Mucosa of stomach (tissue), 1 donor: ENCODE measurements at regions not wholly inside any gene's neighbourhood (a gene's known extent, or its start where the extent isn't known, plus 50 kb on each side); places are given as distances from the start of the nearest gene placed in this dataset.
"Not testable (repeated sequence)": the region's sequence is repeated elsewhere in the genome, so short reads cannot be mapped to it uniquely, and the experiment has no call there.

Experiments
- H3K27me3 ChIP-seq: one replicate; pipeline ENCODE4 v1.7.0; 2013; ENCODE audit warnings: mild to moderate bottlenecking, low read length; ENCODE audit not compliant: control insufficient read depth, insufficient read depth
- H3K36me3 ChIP-seq: one replicate; pipeline ENCODE4 v1.7.0; 2013; ENCODE audit warnings: low read length; ENCODE audit not compliant: control insufficient read depth, insufficient read depth
- H3K4me1 ChIP-seq: one replicate; pipeline ENCODE4 v1.7.0; 2013; ENCODE audit warnings: mild to moderate bottlenecking, low read length; ENCODE audit not compliant: control insufficient read depth, insufficient read depth
- H3K4me3 ChIP-seq: one replicate; pipeline ENCODE4 v1.7.0; 2013; ENCODE audit warnings: low read length
- H3K9ac ChIP-seq: one replicate; pipeline ENCODE4 v1.7.0; 2013; ENCODE audit warnings: mild to moderate bottlenecking, low read length, moderate library complexity
- H3K9me3 ChIP-seq: one replicate; pipeline ENCODE4 v1.7.0; 2013; ENCODE audit warnings: mild to moderate bottlenecking, low read length, moderate library complexity; ENCODE audit not compliant: control insufficient read depth
- donor health status: Pancreatic carcinoma.

DNA sequence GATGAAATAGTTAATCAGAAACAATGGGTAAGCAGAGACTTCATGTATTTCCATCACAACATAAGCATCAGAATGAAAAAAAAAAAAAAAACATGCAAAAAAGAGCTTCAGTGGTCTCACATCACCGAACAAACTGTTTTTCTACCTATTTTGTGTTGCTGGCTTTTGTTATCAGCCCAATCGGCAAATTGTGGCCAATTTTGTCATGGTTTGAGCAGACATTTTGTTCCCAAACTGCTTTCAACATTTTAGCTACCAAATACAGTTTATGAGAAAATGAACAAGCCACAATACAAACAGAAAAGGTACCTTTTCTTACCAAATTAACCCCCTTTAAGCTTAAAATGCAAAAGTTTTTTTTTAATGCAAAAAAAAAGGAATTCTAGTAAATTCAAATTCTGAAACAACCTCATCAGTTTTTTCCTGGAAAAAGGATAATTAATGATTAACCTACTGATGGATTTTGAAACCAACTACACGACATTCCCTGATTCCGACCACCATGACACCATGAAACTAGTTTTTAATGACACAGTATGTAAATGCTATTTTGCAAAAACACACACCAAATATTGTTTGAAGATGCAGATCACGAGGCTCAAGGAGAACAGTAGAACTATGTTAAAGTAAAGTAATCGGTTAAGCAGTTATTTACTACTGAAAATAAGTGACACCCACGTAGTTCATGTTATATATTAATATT lies 316.7 kb downstream of the BCL2L11 start:
- H3K4me1 ChIP-seq, H3K9ac ChIP-seq, H3K4me3 ChIP-seq, H3K36me3 ChIP-seq, H3K9me3 ChIP-seq, H3K27me3 ChIP-seq: not testable (repeated sequence)

DNA sequence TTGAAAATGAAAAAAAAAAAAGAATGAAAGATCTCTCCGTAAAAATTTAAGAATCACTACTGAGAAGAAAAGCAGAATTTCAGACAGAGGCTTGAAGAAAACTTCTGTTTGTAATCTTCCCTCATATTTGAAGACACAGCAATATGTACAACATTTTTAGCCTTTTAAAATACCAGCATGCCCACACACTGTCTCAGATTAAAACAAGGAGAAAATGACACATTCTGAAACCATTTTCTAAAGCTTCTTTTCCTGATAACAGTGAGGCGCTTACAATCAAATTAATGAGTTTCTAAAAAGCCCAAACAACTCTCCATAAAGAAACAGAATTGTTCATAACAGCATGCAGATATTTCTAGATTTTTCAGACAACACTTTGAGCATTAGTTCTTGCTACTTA lies 317.4 kb downstream of the BCL2L11 start:
- not testable (repeated sequence) for H3K9me3 ChIP-seq, H3K4me1 ChIP-seq, H3K4me3 ChIP-seq

DNA sequence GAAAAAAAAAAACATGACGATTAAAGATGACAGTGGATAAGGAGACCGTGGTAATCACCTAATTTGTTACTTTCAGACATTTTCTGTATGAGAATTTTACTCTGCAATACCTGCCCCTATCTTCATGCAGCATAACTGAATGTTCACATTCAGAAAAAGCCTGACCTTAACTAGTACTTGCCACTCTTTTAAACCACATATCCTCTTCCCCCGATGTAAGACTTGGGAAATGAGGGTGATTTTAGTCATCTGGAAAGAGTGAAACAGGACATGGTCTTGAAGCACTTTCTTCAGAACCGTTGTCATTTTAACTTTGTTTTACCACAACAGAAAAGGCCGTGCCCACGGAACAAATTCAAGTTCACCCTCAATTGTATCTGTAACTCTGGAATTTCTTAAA lies 318.5 kb downstream of the BCL2L11 start:
- H3K36me3 ChIP-seq, H3K4me1 ChIP-seq, H3K9me3 ChIP-seq, H3K9ac ChIP-seq, H3K4me3 ChIP-seq, H3K27me3 ChIP-seq: not testable (repeated sequence)

More for the DNA sequence above, 317.4 kb downstream of the BCL2L11 start:
- not testable (repeated sequence) for H3K9ac ChIP-seq, H3K27me3 ChIP-seq, H3K36me3 ChIP-seq

DNA sequence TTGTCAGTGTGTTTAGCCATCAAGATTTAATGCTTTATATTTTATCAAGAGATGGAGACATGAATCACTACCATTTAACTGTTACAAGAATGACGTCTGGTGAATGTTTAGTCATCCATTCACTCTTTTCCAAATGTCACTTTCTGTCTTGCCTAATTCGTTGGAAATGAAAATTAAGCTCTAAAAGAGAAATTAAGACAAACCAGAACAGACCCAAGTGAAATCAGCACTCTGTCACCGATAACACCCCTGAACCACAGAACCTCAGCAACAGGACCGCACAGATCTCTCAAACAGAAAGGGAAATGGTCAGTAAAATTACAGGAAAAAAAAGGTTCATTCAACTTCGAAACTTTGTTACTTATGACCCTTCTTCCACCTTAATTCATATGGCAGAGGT lies 320.9 kb downstream of the BCL2L11 start:
- not testable (repeated sequence) for H3K36me3 ChIP-seq, H3K9ac ChIP-seq, H3K4me3 ChIP-seq, H3K27me3 ChIP-seq, H3K9me3 ChIP-seq, H3K4me1 ChIP-seq

DNA sequence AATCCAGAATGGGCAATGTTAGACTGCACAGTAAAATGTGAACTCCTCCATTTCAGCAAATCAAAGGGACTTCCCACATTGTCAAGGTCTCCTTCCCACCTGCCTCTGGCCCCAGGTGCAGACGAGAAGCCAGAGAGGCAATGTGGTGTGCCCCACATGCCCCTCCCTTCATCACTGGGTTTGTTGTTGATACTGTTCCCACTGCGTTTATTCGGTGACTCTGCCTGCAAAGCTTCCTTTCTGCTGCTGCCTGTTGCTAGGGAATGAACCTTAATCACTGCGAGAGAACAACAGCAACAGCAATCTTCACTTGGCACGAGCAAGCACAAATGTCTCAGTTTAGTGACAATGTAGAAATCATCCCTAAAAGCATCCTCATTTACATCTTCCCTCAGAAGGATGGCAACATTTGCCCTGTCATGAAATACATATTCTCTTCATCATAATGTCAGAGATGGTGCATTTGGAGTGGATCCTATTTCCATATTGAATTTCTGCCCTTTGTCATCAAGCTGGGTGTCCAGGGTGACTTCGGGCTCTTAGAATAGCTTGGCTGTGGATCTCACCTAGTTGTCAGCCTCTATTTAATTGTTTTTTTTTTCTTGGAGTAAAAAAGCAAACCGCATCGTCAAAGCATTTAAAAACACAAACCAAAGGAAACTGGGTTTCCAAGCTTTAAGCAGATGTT lies 322.2 kb downstream of the BCL2L11 start:
- not testable (repeated sequence) for H3K4me1 ChIP-seq, H3K27me3 ChIP-seq, H3K9me3 ChIP-seq, H3K36me3 ChIP-seq, H3K9ac ChIP-seq, H3K4me3 ChIP-seq

DNA sequence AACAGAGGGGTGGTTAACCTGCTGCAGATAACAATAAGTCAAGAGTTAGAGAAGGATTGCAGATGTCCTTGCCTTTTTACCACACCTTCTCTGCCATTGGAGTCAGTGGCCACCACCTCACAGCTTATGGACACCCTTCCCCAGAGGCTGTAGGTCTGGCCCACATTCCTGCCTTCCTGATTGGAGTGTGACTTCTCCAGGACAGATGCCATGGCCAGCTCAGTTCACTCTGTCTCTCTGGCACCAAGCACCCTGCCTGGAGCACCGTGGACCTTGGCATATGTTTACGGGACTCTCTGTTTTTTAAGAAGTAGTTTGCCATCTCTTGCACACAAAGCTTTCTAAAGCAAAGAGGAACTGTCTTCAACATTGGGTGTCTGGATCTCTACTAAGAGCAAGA lies 323.8 kb downstream of the BCL2L11 start:
- H3K9ac ChIP-seq, H3K36me3 ChIP-seq, H3K4me1 ChIP-seq, H3K9me3 ChIP-seq, H3K4me3 ChIP-seq, H3K27me3 ChIP-seq: not testable (repeated sequence)

DNA sequence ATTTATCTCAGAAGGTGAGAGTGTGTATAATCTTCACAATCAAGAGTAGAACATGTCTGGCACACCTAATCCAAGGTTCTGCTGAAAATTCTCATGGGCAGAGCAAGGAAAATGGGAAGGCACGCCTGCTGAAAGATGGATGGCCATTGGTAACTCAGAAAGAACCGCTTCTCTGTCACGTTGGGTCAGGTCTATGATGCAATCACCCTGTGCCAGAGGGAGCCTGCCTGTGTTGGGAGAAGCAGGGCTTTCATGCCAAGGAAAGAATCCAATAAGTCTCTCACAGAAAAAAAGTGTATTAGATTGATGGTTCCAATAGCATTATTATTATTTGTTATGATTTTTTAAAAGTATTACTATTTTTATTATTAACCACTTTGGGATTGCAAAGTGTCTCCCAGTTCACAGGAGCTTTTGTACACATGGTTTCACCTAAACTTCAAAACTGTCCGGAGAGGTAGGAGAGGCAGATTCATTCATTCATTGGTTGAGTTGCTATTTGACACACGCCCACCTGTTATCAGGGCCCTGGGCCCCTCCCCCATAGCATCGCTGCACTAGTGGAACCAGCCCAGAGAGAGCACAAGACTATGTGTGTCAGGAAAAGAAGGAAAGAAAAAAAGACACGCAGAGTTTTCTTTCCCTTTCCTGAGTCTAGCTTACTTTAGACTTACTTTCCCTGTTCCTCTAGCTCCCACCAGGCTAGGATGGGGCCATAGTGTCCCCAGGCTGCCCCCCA lies 324.6 kb downstream of the BCL2L11 start:
- not testable (repeated sequence) for H3K36me3 ChIP-seq, H3K9ac ChIP-seq, H3K27me3 ChIP-seq, H3K9me3 ChIP-seq, H3K4me3 ChIP-seq, H3K4me1 ChIP-seq

DNA sequence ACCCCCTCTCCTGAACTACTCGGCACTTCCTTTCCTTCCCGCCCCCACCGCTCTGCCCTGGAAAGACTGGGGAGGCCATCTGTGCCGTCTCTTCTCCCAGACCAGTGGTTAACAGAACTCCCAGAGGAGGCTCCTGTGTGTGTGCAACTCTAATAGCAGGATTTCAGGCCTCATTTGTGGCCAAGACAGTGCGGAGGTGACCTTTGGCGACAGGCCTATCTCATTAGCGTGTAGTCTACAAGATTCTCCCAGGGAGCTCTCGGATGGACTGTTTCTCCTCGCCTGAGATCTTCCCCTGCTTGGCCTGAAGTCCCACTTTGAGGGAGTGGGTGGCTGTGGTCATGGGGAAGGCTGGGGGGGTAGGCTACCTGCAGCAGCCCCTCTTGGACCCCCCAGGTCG lies 325.2 kb downstream of the BCL2L11 start:
- H3K4me3 ChIP-seq, H3K4me1 ChIP-seq, H3K9me3 ChIP-seq, H3K36me3 ChIP-seq, H3K27me3 ChIP-seq, H3K9ac ChIP-seq: not testable (repeated sequence)

DNA sequence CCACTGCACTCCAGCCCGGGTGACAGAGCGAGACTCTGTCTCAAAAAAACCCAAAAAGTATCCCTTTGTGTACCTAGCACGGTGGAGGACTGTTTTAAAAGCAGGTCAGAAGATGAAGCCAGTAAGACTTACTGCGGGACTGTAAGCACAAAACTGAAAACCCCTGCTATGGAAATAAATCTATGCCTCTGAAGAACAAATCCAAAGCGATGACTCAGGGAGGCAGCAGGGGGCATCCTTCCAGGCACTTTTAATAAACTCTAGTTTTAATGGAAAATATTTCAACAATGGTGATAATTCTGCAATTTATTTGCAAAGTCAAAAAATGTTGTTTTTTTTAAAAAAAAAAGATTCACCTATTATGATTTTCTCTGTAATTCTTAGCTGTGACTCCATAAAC lies 326.8 kb downstream of the BCL2L11 start:
- H3K27me3 ChIP-seq, H3K36me3 ChIP-seq, H3K4me1 ChIP-seq, H3K9ac ChIP-seq, H3K9me3 ChIP-seq, H3K4me3 ChIP-seq: not testable (repeated sequence)

DNA sequence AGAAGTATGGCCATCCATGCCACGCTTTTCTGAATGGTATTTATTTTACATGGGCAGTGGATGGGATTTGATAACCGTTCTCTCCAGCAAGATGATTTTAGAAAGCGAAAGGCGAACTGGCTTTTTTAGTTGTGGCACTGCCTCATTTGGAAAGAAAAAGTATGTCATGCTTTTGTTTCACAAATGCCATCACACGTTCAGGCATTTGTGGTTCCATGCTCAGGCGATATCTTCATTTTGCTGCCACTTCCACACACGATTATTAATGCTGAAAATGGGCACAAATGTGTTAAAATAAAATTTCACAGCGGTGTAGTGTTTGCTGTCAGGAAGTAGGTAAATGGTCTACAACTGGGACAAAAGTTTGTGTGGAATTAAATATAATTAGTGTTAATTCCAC lies 328.1 kb downstream of the BCL2L11 start:
- not testable (repeated sequence) for H3K4me1 ChIP-seq, H3K27me3 ChIP-seq, H3K9ac ChIP-seq, H3K36me3 ChIP-seq, H3K4me3 ChIP-seq, H3K9me3 ChIP-seq

DNA sequence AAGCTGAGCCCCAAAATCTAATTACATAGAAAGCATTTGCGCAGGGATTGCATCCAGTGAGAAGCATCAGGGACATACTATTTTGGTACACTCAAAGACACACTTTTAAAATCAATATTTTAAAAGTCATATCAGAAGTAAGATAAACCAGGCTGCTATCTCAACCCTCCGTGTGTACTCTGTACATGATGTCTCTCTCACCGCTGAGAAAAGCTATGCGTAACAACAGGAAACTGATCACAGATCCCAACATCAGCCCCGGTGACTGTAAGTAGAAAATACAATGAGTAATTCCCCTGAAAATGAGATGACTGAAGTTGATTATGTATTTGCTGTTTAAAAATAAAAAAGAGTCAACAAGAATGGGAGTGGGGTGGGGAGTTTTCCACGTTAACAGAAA lies 329.8 kb downstream of the BCL2L11 start:
- H3K9ac ChIP-seq, H3K9me3 ChIP-seq, H3K4me3 ChIP-seq, H3K4me1 ChIP-seq, H3K36me3 ChIP-seq, H3K27me3 ChIP-seq: not testable (repeated sequence)

DNA sequence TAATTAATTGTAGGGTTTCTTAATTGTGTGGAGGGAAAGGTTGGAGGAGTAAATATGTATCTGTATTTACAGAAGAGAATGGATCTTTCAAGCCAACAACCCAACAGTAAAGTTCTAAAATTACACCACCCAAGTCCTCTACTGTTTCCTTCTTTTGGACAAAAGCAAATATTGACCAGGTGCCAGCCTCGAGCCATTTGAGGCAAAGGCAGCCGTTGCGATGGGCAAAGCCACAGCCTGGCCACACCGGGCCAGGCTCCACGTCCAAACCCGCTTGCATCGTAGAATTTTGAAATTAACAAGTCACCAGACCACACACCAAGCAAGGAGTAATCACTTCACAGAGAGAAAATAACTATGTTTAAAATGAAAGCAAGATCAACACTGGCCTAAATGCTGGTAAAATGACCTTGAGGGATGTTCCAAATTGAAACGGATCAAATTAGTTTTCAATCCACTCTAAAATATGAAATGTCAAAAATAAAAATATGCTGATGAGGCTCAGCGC lies 331.0 kb downstream of the BCL2L11 start:
- H3K9me3 ChIP-seq, H3K4me1 ChIP-seq, H3K4me3 ChIP-seq, H3K36me3 ChIP-seq, H3K9ac ChIP-seq, H3K27me3 ChIP-seq: not testable (repeated sequence)
